OCI-LY3 (cell line): ENCODE measurements at regions not wholly inside any gene's neighbourhood (a gene's known extent, or its start where the extent isn't known, plus 50 kb on each side); places are given as distances from the start of the nearest gene placed in this dataset.

Source experiments
- CTCF ChIP-seq: fragments of 200-600, 300-600 bp; sonication (generic); IDR thresholded peaks from 2 replicates; pipeline ENCODE4 v1.5.1; 2014; ENCODE audit warnings: antibody characterized with exemption, low read length, low read depth
- EZH2phosphoT487 ChIP-seq: fragments of 200-600 bp; shearing (Covaris generic); IDR thresholded peaks from 2 replicates; pipeline ENCODE4 v1.6.1; 2018; ENCODE audit warnings: antibody characterized with exemption, mixed run types, low read depth

GRCh38 chr10:78489034-78489433 is 455.4 kb downstream of the RPS24 start:
- TF ChIP-seq CTCF (no peak), EZH2phosphoT487 (no peak)
